ENCODE measurements at regions not wholly inside any gene's neighbourhood (a gene's known extent, or its start where the extent isn't known, plus 50 kb on each side); places are given as distances from the start of the nearest gene placed in this dataset.
"Not testable (repeated sequence)": the region's sequence is repeated elsewhere in the genome, so short reads cannot be mapped to it uniquely, and the experiment has no call there.

GRCh38 chr1:146536028-146536427 is 307.2 kb upstream of the NOTCH2NLA start:
- POLR2A ChIA-PET; DNase-seq (ENCODE audit: extremely low spot score); CTCF ChIA-PET: not testable (repeated sequence)

- DNase-seq (ENCODE audit: extremely low spot score); CTCF ChIA-PET; POLR2A ChIA-PET: not testable (repeated sequence)
Observed at GRCh38 chr1:146535575-146535974, 306.8 kb upstream of the NOTCH2NLA start.

GRCh38 chr1:146530958-146531357 is 302.1 kb upstream of the NOTCH2NLA start:
- DNase-seq (ENCODE audit: extremely low spot score); POLR2A ChIA-PET; CTCF ChIA-PET: not testable (repeated sequence)

GRCh38 chr1:146522812-146523211 is 294.0 kb upstream of the NOTCH2NLA start:
- CTCF ChIA-PET; DNase-seq (ENCODE audit: extremely low spot score); POLR2A ChIA-PET: not testable (repeated sequence)

GRCh38 chr1:146522345-146522744 is 293.5 kb upstream of the NOTCH2NLA start:
- POLR2A ChIA-PET; DNase-seq (ENCODE audit: extremely low spot score); CTCF ChIA-PET: not testable (repeated sequence)

- POLR2A ChIA-PET = not testable (repeated sequence)
Observed at GRCh38 chr1:146521804-146522203, 293.0 kb upstream of the NOTCH2NLA start.

GRCh38 chr1:146513754-146514153 is 284.9 kb upstream of the NOTCH2NLA start:
- CTCF ChIA-PET; DNase-seq (ENCODE audit: extremely low spot score); POLR2A ChIA-PET: not testable (repeated sequence)

More at GRCh38 chr1:146521804-146522203, 293.0 kb upstream of the NOTCH2NLA start:
- CTCF ChIA-PET; DNase-seq (ENCODE audit: extremely low spot score): not testable (repeated sequence)

- CTCF ChIA-PET; DNase-seq (ENCODE audit: extremely low spot score); POLR2A ChIA-PET: not testable (repeated sequence)
Observed at GRCh38 chr1:146511047-146511777, 282.4 kb upstream of the NOTCH2NLA start.

GRCh38 chr1:146510248-146510983 is 281.6 kb upstream of the NOTCH2NLA start:
- CTCF ChIA-PET; POLR2A ChIA-PET; DNase-seq (ENCODE audit: extremely low spot score): not testable (repeated sequence)

- DNase-seq (ENCODE audit: extremely low spot score); POLR2A ChIA-PET; CTCF ChIA-PET: not testable (repeated sequence)
Observed at GRCh38 chr1:146504121-146504520, 275.3 kb upstream of the NOTCH2NLA start.

GRCh38 chr1:146487555-146487954 is 258.7 kb upstream of the NOTCH2NLA start:
- POLR2A ChIA-PET; CTCF ChIA-PET; DNase-seq (ENCODE audit: extremely low spot score): not testable (repeated sequence)

- DNase-seq (ENCODE audit: extremely low spot score); POLR2A ChIA-PET; CTCF ChIA-PET: not testable (repeated sequence)
Observed at GRCh38 chr1:146487155-146487554, 258.3 kb upstream of the NOTCH2NLA start.

- CTCF ChIA-PET; DNase-seq (ENCODE audit: extremely low spot score); POLR2A ChIA-PET: not testable (repeated sequence)
Observed at GRCh38 chr1:146486300-146487014, 257.6 kb upstream of the NOTCH2NLA start.

GRCh38 chr1:146484195-146484594 is 255.4 kb upstream of the NOTCH2NLA start:
- CTCF ChIA-PET, POLR2A ChIA-PET: not testable (repeated sequence)

GRCh38 chr1:146479188-146479587 is 250.4 kb upstream of the NOTCH2NLA start:
- POLR2A ChIA-PET; CTCF ChIA-PET; DNase-seq (ENCODE audit: extremely low spot score): not testable (repeated sequence)

More at GRCh38 chr1:146484195-146484594, 255.4 kb upstream of the NOTCH2NLA start:
- DNase-seq (ENCODE audit: extremely low spot score) = not testable (repeated sequence)

- DNase-seq (ENCODE audit: extremely low spot score) = peak; percentile 26
- POLR2A ChIA-PET, CTCF ChIA-PET: not testable (repeated sequence)
Observed at GRCh38 chr1:146478125-146478720, 249.4 kb upstream of the NOTCH2NLA start.

- DNase-seq (ENCODE audit: extremely low spot score); CTCF ChIA-PET; POLR2A ChIA-PET: not testable (repeated sequence)
Observed at GRCh38 chr1:146475086-146475485, 246.3 kb upstream of the NOTCH2NLA start.

GRCh38 chr1:146474216-146474615 is 245.4 kb upstream of the NOTCH2NLA start:
- DNase-seq (ENCODE audit: extremely low spot score); CTCF ChIA-PET; POLR2A ChIA-PET: not testable (repeated sequence)
